Raji (cell line): ENCODE measurements at regions not wholly inside any gene's neighbourhood (a gene's known extent, or its start where the extent isn't known, plus 50 kb on each side); places are given as distances from the start of the nearest gene placed in this dataset.
A peak's percentile ranks its signal among the peaks of the same experiment; 100 is the strongest.

Experiments used
- POLR2A ChIP-seq: IDR thresholded peaks from 2 replicates; pipeline ENCODE4 v1.6.1; 2011; ENCODE audit warnings: low read depth, low read length, control low read depth; ENCODE audit not compliant: insufficient read depth

GRCh38 chr4:146096371-146096770, 79.1 kb upstream of the LSM6 start:
- TF ChIP-seq POLR2A = no peak

GRCh38 chr4:146095860-146096259, 79.7 kb upstream of the LSM6 start:
- no peak for TF ChIP-seq POLR2A

GRCh38 chr4:146095091-146095690, 80.3 kb upstream of the LSM6 start:
- no peak for TF ChIP-seq POLR2A

- no peak for TF ChIP-seq POLR2A
Measured at GRCh38 chr4:146088690-146089089, 86.8 kb upstream of the LSM6 start.

- TF ChIP-seq POLR2A = no peak
Measured at GRCh38 chr4:146087856-146088255, 87.7 kb upstream of the LSM6 start.

- no peak for TF ChIP-seq POLR2A
Measured at GRCh38 chr4:146076081-146076480, 99.4 kb upstream of the LSM6 start.

- no peak for TF ChIP-seq POLR2A
Measured at GRCh38 chr4:146073517-146073916, 102.0 kb upstream of the LSM6 start.

GRCh38 chr4:146072376-146072775, 103.1 kb upstream of the LSM6 start:
- no peak for TF ChIP-seq POLR2A

GRCh38 chr4:146071390-146071789, 104.1 kb upstream of the LSM6 start:
- no peak for TF ChIP-seq POLR2A

- TF ChIP-seq POLR2A = no peak
Measured at GRCh38 chr4:146063143-146063542, 112.4 kb upstream of the LSM6 start.

GRCh38 chr4:146062340-146062739, 113.2 kb upstream of the LSM6 start:
- TF ChIP-seq POLR2A = no peak

GRCh38 chr4:146061610-146062334, 113.7 kb upstream of the LSM6 start:
- TF ChIP-seq POLR2A = no peak

- peak; percentile 41 for TF ChIP-seq POLR2A
Measured at GRCh38 chr4:146059865-146060264, 115.7 kb upstream of the LSM6 start.

GRCh38 chr4:146059151-146059550, 116.4 kb upstream of the LSM6 start:
- TF ChIP-seq POLR2A = peak; percentile 38; the same call in 1 of the 2 replicates

GRCh38 chr4:146058531-146058930, 117.0 kb upstream of the LSM6 start:
- TF ChIP-seq POLR2A = no peak

GRCh38 chr4:146054676-146055075, 116.1 kb upstream of the ZNF827 start:
- no peak for TF ChIP-seq POLR2A

- TF ChIP-seq POLR2A = no peak
Measured at GRCh38 chr4:146053891-146054290, 115.3 kb upstream of the ZNF827 start.

GRCh38 chr4:146051728-146052391, 113.2 kb upstream of the ZNF827 start:
- TF ChIP-seq POLR2A = no peak
